HG03442 (cell line): ENCODE measurements at regions not wholly inside any gene's neighbourhood (a gene's known extent, or its start where the extent isn't known, plus 50 kb on each side); places are given as distances from the start of the nearest gene placed in this dataset.
A peak's percentile ranks its signal among the peaks of the same experiment; 100 is the strongest.

Experiments used
- ATAC-seq: cut with Tn5 transposase; IDR thresholded peaks from one replicate; pipeline ENCODE4 v1.9.1; 2021; ENCODE audit warnings: mild to moderate bottlenecking, moderate library complexity; ENCODE audit not compliant: unreplicated experiment

- no peak for ATAC-seq
Measured at GRCh38 chr3:19725000-19725399, 209.0 kb downstream of the EFHB start.

- no peak for ATAC-seq
Measured at GRCh38 chr3:19717736-19718135, 216.3 kb downstream of the EFHB start.

- ATAC-seq = peak; percentile 45
Measured at GRCh38 chr3:19711160-19711782, 222.7 kb downstream of the EFHB start.

- no peak for ATAC-seq
Measured at GRCh38 chr3:19702416-19703078, 231.5 kb downstream of the EFHB start.

- ATAC-seq = peak; percentile 54
Measured at GRCh38 chr3:19688767-19689166, 245.2 kb downstream of the EFHB start.

- no peak for ATAC-seq
Measured at GRCh38 chr3:19668163-19668562, 265.9 kb downstream of the EFHB start.

GRCh38 chr3:19662486-19662885, 271.5 kb downstream of the EFHB start:
- ATAC-seq = no peak

- ATAC-seq = no peak
Measured at GRCh38 chr3:19652336-19652735, 281.7 kb downstream of the EFHB start.

- ATAC-seq = peak; percentile 84
Measured at GRCh38 chr3:19645093-19645492, 288.9 kb downstream of the EFHB start.

GRCh38 chr3:19644405-19644804, 289.6 kb downstream of the EFHB start:
- peak; percentile 34 for ATAC-seq

GRCh38 chr3:19641408-19641807, 292.6 kb downstream of the EFHB start:
- no peak for ATAC-seq

- no peak for ATAC-seq
Measured at GRCh38 chr3:19632099-19633074, 301.6 kb downstream of the EFHB start.

GRCh38 chr3:19598870-19599269, 335.1 kb downstream of the EFHB start:
- peak; percentile 92 for ATAC-seq

GRCh38 chr3:19596408-19596807, 337.6 kb downstream of the EFHB start:
- peak; percentile 51 for ATAC-seq

- ATAC-seq = no peak
Measured at GRCh38 chr3:19595884-19596283, 338.1 kb downstream of the EFHB start.
